Choroid plexus epithelial cell (primary cell): ENCODE measurements at regions not wholly inside any gene's neighbourhood (a gene's known extent, or its start where the extent isn't known, plus 50 kb on each side); places are given as distances from the start of the nearest gene placed in this dataset.

Experiments used
- DNase-seq: peaks from one replicate; pipeline ENCODE4 v3.0.0-alpha.2; 2010; ENCODE audit warnings: low read depth
- H3K4me3 ChIP-seq: 2 replicates; pipeline ENCODE4 v1.5.1; 2011; ENCODE audit warnings: low read depth, mild to moderate bottlenecking, control low read depth, low read length, moderate library complexity
- CTCF ChIP-seq: conservative IDR thresholded peaks from 2 replicates; pipeline ENCODE4 v1.5.1; 2011; ENCODE audit warnings: low read depth, mild to moderate bottlenecking, control low read depth, inconsistent platforms, low read length, moderate library complexity

- no peak for TF ChIP-seq CTCF
- no peak overlapping the region for H3K4me3 ChIP-seq
- no peak for DNase-seq
Measured at GRCh38 chr2:164281896-164282295, 339.4 kb downstream of the GRB14 start.

DNA sequence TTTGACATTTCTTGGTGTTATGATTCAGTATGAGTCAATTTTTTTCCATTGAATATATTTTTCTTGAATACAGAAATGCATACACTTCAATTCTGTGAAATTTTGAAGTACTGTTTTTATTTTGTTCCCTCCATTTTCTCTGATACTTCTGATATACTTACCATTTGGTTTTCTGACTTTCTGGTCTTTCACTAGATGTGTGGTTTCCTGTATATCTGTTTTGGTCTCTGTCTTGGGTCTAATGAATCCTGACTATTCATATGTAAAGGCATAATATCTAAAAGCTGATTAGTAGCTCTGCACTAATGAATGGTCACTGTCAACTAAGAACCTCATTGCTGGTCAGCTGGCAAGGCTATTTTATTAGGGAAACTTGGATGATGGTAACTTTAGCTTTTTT is 345.6 kb downstream of the GRB14 start:
- DNase-seq: no peak
- H3K4me3 ChIP-seq: no peak overlapping the region
- TF ChIP-seq CTCF: no peak

GRCh38 chr2:164260506-164260905 is 360.8 kb downstream of the GRB14 start:
- H3K4me3 ChIP-seq: no peak overlapping the region
- TF ChIP-seq CTCF: no peak
- DNase-seq: no peak

- no peak for DNase-seq
- no peak for TF ChIP-seq CTCF
- H3K4me3 ChIP-seq: no peak overlapping the region
Measured at GRCh38 chr2:164257742-164258141, 363.5 kb downstream of the GRB14 start.

GRCh38 chr2:164252568-164253287 is 368.6 kb downstream of the GRB14 start:
- DNase-seq: no peak
- TF ChIP-seq CTCF: no peak
- no peak overlapping the region for H3K4me3 ChIP-seq

GRCh38 chr2:164243315-164243714 is 378.0 kb downstream of the GRB14 start:
- no peak for DNase-seq
- H3K4me3 ChIP-seq: no peak overlapping the region
- no peak for TF ChIP-seq CTCF

DNA sequence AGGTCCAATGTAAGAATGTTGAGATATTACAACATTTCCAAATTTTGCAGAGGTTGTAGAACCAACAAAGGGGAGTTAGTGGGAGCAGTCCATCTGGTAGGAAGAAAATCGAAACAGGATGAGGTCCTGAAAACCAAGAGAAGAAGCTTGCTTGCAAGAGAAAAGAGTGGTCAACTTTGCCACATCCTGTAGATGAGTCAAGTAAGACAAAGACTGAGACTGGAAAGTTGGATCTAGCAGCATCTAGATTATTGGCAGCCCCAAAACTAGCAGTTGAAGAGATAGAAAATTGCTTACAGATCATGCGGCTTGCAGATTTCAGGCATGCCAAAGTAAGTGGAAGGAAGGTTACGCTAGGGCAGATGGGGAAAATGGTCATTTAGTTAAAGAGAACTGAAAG is 378.9 kb downstream of the GRB14 start:
- H3K4me3 ChIP-seq: no peak overlapping the region
- no peak for DNase-seq
- no peak for TF ChIP-seq CTCF
